ENCODE measurements at regions not wholly inside any gene's neighbourhood (a gene's known extent, or its start where the extent isn't known, plus 50 kb on each side); places are given as distances from the start of the nearest gene placed in this dataset.

DNA sequence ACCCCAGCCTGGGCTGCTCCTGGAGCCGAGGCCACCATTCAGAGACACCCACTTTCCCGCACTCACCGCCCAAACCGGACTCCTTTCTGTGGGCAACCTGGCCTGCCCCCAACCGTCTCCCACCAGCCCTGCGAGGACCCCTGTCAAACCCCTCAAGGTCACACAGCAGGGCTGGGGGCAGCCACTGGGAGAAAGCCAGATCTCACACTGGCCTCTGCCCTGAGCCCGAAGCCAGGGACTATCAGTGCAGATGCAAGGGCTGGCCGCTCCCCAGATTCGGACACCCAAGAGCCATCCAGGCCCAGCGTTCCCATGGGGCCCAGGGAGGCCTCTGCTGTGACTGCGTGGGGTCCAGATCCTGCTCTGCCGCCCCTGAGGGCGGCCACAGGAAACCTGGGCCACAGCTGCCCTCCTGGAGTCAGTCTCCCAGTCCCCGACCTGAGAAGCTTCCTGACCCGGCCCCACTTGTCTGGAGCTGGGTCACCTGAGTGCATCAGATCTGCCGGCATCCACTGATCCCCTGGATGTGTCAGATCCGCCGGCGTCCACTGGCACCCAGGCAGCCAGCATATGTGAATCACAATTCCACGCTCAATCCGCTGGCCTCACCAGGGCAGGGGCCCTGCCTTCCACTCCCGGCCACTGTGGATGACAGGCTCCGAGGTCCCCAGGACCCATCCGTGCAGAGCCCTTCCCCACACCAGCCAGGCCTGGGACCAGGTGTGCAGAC lies 139.7 kb downstream of the BRD1 start:
- peaks cover 2% of the 10 kb centered on the region for H3K9me3 Mint-ChIP-seq (ENCODE audit: insufficient read depth)

More for the DNA sequence above, 139.7 kb downstream of the BRD1 start:
- intact Hi-C loops (cut with micrococcal nuclease): no loop called here
- TF ChIP-seq CTCF (IDR thresholded peaks at IDR 0.05): no peak
- TF ChIP-seq EZH2 (IDR thresholded peaks at IDR 0.05; ENCODE audit: borderline replicate concordance, insufficient read depth, low read depth, low read length, poor library complexity, severe bottlenecking): no peak
- no peak overlapping the region for H3K9ac ChIP-seq (ENCODE audit: low read length)
- CTCF ChIA-PET: no interaction called here
- Mint-ChIP-seq H3K27me3 (peaks cover 33% of the 10 kb centered on the region), H3K27ac (no peak overlapping the region), H3K4me1 (no peaks in the 10 kb centered on the region), H3K4me3 (no peak overlapping the region)
- H3K36me3 ChIP-seq (replicated peaks in 1 of 2; ENCODE audit: control extremely low read depth in 1 of 2, control insufficient read depth in 1 of 2, extremely low read depth in 1 of 2, insufficient read depth in 2 of 2, low read length in 1 of 2): no peaks in the 10 kb centered on the region
- no peaks in the 10 kb centered on the region for H3K4me1 ChIP-seq (ENCODE audit: control insufficient read depth in 2 of 2, insufficient read depth in 2 of 2, low read length in 2 of 2)
- no peak for ATAC-seq (ENCODE audit: low read depth)
- no peaks in the 10 kb centered on the region for H4K20me1 ChIP-seq (ENCODE audit: control insufficient read depth, insufficient read depth, low read length, poor library complexity, severe bottlenecking)
- H3K9me3 ChIP-seq (ENCODE audit: control extremely low read depth in 1 of 3, control insufficient read depth in 2 of 3, insufficient read depth in 1 of 3, low read length in 2 of 3): peaks cover 0 to 13% (median 1%) of the 10 kb centered on the region in 3 donors
- no peaks in the 10 kb centered on the region for H3K79me2 ChIP-seq (ENCODE audit: control insufficient read depth, insufficient read depth, low read length)
- DNase-seq: no peak
- peaks cover 0 to 15% (median 0%) of the 10 kb centered on the region in 4 experiments for H3K27me3 ChIP-seq (replicated peaks in 1 of 4; ENCODE audit: control extremely low read depth in 1 of 4, control insufficient read depth in 3 of 4, insufficient read depth in 4 of 4, low read length in 3 of 4)
- no peak overlapping the region for H3K27ac ChIP-seq (ENCODE audit: low read length in 2 of 2)
- no peak overlapping the region for H3K4me3 ChIP-seq (ENCODE audit: control extremely low read depth in 1 of 5, extremely low read depth in 1 of 5, insufficient read depth in 1 of 5, low read depth in 2 of 5, low read length in 4 of 5)
- no peak overlapping the region for H3K4me2 ChIP-seq (replicated peaks; ENCODE audit: low read depth, low read length, poor library complexity, severe bottlenecking)
- H2AFZ ChIP-seq (ENCODE audit: insufficient read depth, low read depth, low read length, poor library complexity, severe bottlenecking): no peak overlapping the region
- 93% methylated on average over 22 of the region's 24 CpGs for WGBS (ENCODE audit: insufficient coverage)
- POLR2A ChIA-PET: no interaction called here
